GM12878 (cell line): ENCODE measurements at regions not wholly inside any gene's neighbourhood (a gene's known extent, or its start where the extent isn't known, plus 50 kb on each side); places are given as distances from the start of the nearest gene placed in this dataset.

ENCODE experiments used
- ATAC-seq: fragments of 200-7000 bp; cut with Tn5 transposase; 3 replicates; pipeline ENCODE4 v1.9.1; 2020; ENCODE audit warnings: mild to moderate bottlenecking, moderate library complexity
- BruUV-seq: library from RNA; stranded (reverse); fragments of 400-500 nt; replicated peaks from 2 replicates; lab custom pipeline; 2021; lab: Mats Ljungman, UMichigan
- CTCF ChIA-PET: fragments of 300-600 bp; sonication (Branson Sonifier 250); formaldehyde crosslinking; extraction: SDS; loops from one replicate; lab custom pipeline; 2021; ENCODE audit warnings: inconsistent platforms; lab: Yijun Ruan, JAX
- POLR2A ChIA-PET: fragments of 350-600 bp; formaldehyde crosslinking; extraction: SDS; loops from one replicate; lab custom pipeline; 2021; ENCODE audit warnings: inconsistent platforms; lab: Charles Lee
- RAD21 ChIA-PET: fragments of 300-600 bp; sonication (Branson Sonifier 250); formaldehyde crosslinking; loops from one replicate; lab custom pipeline; 2023; ENCODE audit warnings: antibody characterized with exemption; ENCODE audit not compliant: unreplicated experiment; lab: Charles Lee
- SMC1A ChIA-PET: fragments of 300-600 bp; sonication (Branson Sonifier 250); formaldehyde crosslinking; loops from one replicate; lab custom pipeline; 2023; ENCODE audit not compliant: unreplicated experiment, uncharacterized antibody; lab: Charles Lee
- DNase-seq: peaks from one replicate; pipeline ENCODE4 v3.0.0-alpha.2; 2011; ENCODE audit warnings: low read depth, low spot score
- FAIRE-seq: peaks from 3 replicates; lab custom pipeline; 2011; peaks lifted over from hg19 to GRCh38; lab: Jason Lieb, UNC
- H2AFZ ChIP-seq: 2 replicates; pipeline ENCODE4 v1.6.0; 2011; ENCODE audit warnings: low read depth, low read length, control low read depth; ENCODE audit not compliant: control insufficient read depth
- H3K27ac ChIP-seq: 2 replicates; pipeline ENCODE4 v1.5.1; 2011; ENCODE audit warnings: control low read depth; ENCODE audit not compliant: control insufficient read depth, insufficient read depth
- H3K27me3 ChIP-seq, 2 experiments: replicated peaks in 1 of 2; 2 replicates each; pipeline versions ENCODE4 v1.6.0 to v1.6.1; 2011; ENCODE audit warnings: low read length in 1 of 2; ENCODE audit not compliant: control insufficient read depth in 2 of 2, insufficient read depth in 2 of 2
- H3K36me3 ChIP-seq, 2 experiments: 2 replicates each; pipeline ENCODE4 v1.5.1; 2011; ENCODE audit warnings: low read length in 1 of 2; ENCODE audit not compliant: control insufficient read depth in 2 of 2, insufficient read depth in 2 of 2
- H3K4me1 ChIP-seq: 2 replicates; pipeline ENCODE4 v1.6.1; 2011; ENCODE audit warnings: mild to moderate bottlenecking, low read length, moderate library complexity, mixed read lengths; ENCODE audit not compliant: control insufficient read depth, insufficient read depth
- H3K4me2 ChIP-seq: 2 replicates; pipeline ENCODE4 v1.6.0; 2011; ENCODE audit warnings: control low read depth; ENCODE audit not compliant: control insufficient read depth, insufficient read depth
- H3K4me3 ChIP-seq: fragments of 200-600 bp; sonication (generic); 2 replicates; pipeline ENCODE4 v1.5.1; 2016
- H3K79me2 ChIP-seq: 2 replicates; pipeline ENCODE4 v1.6.0; 2011; ENCODE audit warnings: low read length; ENCODE audit not compliant: control insufficient read depth, insufficient read depth
- H3K9ac ChIP-seq: 2 replicates; pipeline ENCODE4 v1.8.0; 2011; ENCODE audit warnings: low read length, control low read depth, mixed read lengths; ENCODE audit not compliant: control insufficient read depth, insufficient read depth
- H3K9me3 ChIP-seq: replicated peaks from 3 replicates; pipeline ENCODE4 v1.5.1; 2011; ENCODE audit warnings: mild to moderate bottlenecking, low read length; ENCODE audit not compliant: control insufficient read depth, insufficient read depth
- H4K20me1 ChIP-seq: 2 replicates; pipeline ENCODE4 v1.6.0; 2011; ENCODE audit not compliant: control insufficient read depth, insufficient read depth
- CBX3 ChIP-seq: fragments of 200-600 bp; sonication (generic); IDR thresholded peaks from 2 replicates; pipeline ENCODE4 v1.6.1; 2016; ENCODE audit warnings: low read depth, borderline replicate concordance
- CHD4 ChIP-seq: fragments of 200-600 bp; sonication (generic); IDR thresholded peaks from 2 replicates; pipeline ENCODE4 v1.6.1; 2016; ENCODE audit warnings: mild to moderate bottlenecking
- E2F4 ChIP-seq: IDR thresholded peaks from 2 replicates; pipeline ENCODE4 v1.6.1; 2012; ENCODE audit warnings: low read depth, low read length, improper control_type of control experiment
- RBBP5 ChIP-seq: fragments of 200-600 bp; sonication (generic); conservative IDR thresholded peaks from 2 replicates; pipeline ENCODE4 v1.6.1; 2016
- REST ChIP-seq: IDR thresholded peaks from 2 replicates; pipeline ENCODE4 v1.6.1; 2012; ENCODE audit warnings: mild to moderate bottlenecking, low read depth, low read length
- SMAD1 ChIP-seq: fragments of 450-650 bp; IDR thresholded peaks from 2 replicates; pipeline ENCODE4 v1.6.1; 2018; ENCODE audit warnings: mild to moderate bottlenecking, low read depth; ENCODE audit not compliant: partially characterized antibody
- USF1 ChIP-seq: IDR thresholded peaks from 2 replicates; pipeline ENCODE4 v1.6.1; 2011; ENCODE audit warnings: borderline replicate concordance, low read depth, mild to moderate bottlenecking, moderate library complexity, mixed read lengths, low read length; ENCODE audit not compliant: insufficient read depth; ENCODE audit errors: extremely low read length
- WGBS: methylation state at CpG from one replicate; pipeline ENCODE4 v1.1.6; 2016; ENCODE audit warnings: low lambda C conversion rate; ENCODE audit not compliant: insufficient replicate concordance, insufficient coverage; ENCODE audit errors: missing lambda C conversion rate; 5-methylcytosine and 5-hydroxymethylcytosine counted together
- in situ Hi-C: fragments of 300-500 bp; cut with MboI; formaldehyde crosslinking; loops from 9 replicates; pipeline ENCODE4 v1.14.3; 2018; ENCODE audit warnings: mixed read lengths
- intact Hi-C: fragments of 100-400 bp; cut with micrococcal nuclease; formaldehyde crosslinking; loops from one replicate; pipeline ENCODE4 v1.14.2; 2022; ENCODE audit not compliant: unreplicated experiment

- 22% methylated on average over 3 of the region's 3 CpGs for WGBS
- CTCF ChIA-PET = no interaction called here
- FAIRE-seq (no peak), DNase-seq (no peak), ATAC-seq (no peak)
- Histone ChIP-seq H3K9me3 (no peaks in the 10 kb centered on the region), H3K36me3 (no peaks in the 10 kb centered on the region), H3K27ac (no peak overlapping the region), H2AFZ (no peak overlapping the region), H3K27me3 (no peaks in the 10 kb centered on the region), H3K4me2 (no peak overlapping the region), H3K4me3 (no peak overlapping the region), H3K79me2 (no peaks in the 10 kb centered on the region), H4K20me1 (no peaks in the 10 kb centered on the region), H3K4me1 (no peaks in the 10 kb centered on the region), H3K9ac (no peak overlapping the region)
- intact Hi-C loops (no loop called here), in situ Hi-C loops (no loop called here)
- POLR2A ChIA-PET = no interaction called here
- TF ChIP-seq CBX3 (no peak), SMAD1 (no peak), CHD4 (no peak), RBBP5 (no peak), USF1 (no peak)
- SMC1A ChIA-PET = interaction anchor here (0.7 kb wide), 1 partner anchor 39 kb away, joined by 3 read pairs; no protein-coding TSS in a partner anchor
- no TSS peak for BruUV-seq
- RAD21 ChIA-PET = no interaction called here
These were observed 857.9 kb downstream of the BRINP3 start for GRCh38 chr1:189619682-189620332.

- no peak for FAIRE-seq
- POLR2A ChIA-PET = no interaction called here
- intact Hi-C loops = no loop called here
- no peaks in the 10 kb centered on the region for H4K20me1 ChIP-seq
- TF ChIP-seq E2F4 = no peak
- TF ChIP-seq REST = no peak
- TF ChIP-seq, all 136 proteins: peak for 0
- RAD21 ChIA-PET = no interaction called here
- SMC1A ChIA-PET = no interaction called here
- in situ Hi-C loops = no loop called here
- no peaks in the 10 kb centered on the region for H3K9me3 ChIP-seq
- H3K4me2 ChIP-seq = no peak overlapping the region
- H3K27ac ChIP-seq = no peak overlapping the region
- WGBS = 7% methylated on average over 2 of the region's 2 CpGs
- H3K4me1 ChIP-seq = no peaks in the 10 kb centered on the region
- H3K27me3 ChIP-seq = no peaks in the 10 kb centered on the region
- H3K79me2 ChIP-seq = no peaks in the 10 kb centered on the region
- no peaks in the 10 kb centered on the region for H3K36me3 ChIP-seq
- CTCF ChIA-PET = no interaction called here
- no peak overlapping the region for H3K9ac ChIP-seq
- H2AFZ ChIP-seq = no peak overlapping the region
- no peak overlapping the region for H3K4me3 ChIP-seq
- no peak for ATAC-seq
- no TSS peak for BruUV-seq
- no peak for DNase-seq
These were observed 857.2 kb downstream of the BRINP3 start for GRCh38 chr1:189620471-189620870.
